ENCODE measurements at regions not wholly inside any gene's neighbourhood (a gene's known extent, or its start where the extent isn't known, plus 50 kb on each side); places are given as distances from the start of the nearest gene placed in this dataset.

- TF ChIP-seq CTCF (IDR thresholded peaks at IDR 0.05) (no peak), POLR2A (IDR thresholded peaks at IDR 0.05) (no peak)
Measured at GRCh38 chr7:90064370-90064769, 89.9 kb upstream of the STEAP1 start.

All from heart left ventricle (tissue), 13 donors.